HG02884 (cell line): ENCODE measurements at regions not wholly inside any gene's neighbourhood (a gene's known extent, or its start where the extent isn't known, plus 50 kb on each side); places are given as distances from the start of the nearest gene placed in this dataset.
A peak's percentile ranks its signal among the peaks of the same experiment; 100 is the strongest.

ENCODE experiments used
- ATAC-seq: cut with Tn5 transposase; IDR thresholded peaks from one replicate; pipeline ENCODE4 v1.9.1; 2021; ENCODE audit warnings: mild to moderate bottlenecking, moderate library complexity; ENCODE audit not compliant: unreplicated experiment

GRCh38 chr7:131010717-131011431 lies 276.9 kb upstream of the KLF14 start:
- ATAC-seq: no peak

- no peak for ATAC-seq
Measured at GRCh38 chr7:131011432-131011742, 277.4 kb upstream of the KLF14 start.

- no peak for ATAC-seq
Measured at GRCh38 chr7:131011976-131012375, 278.0 kb upstream of the KLF14 start.

- ATAC-seq: no peak
Measured at GRCh38 chr7:131012477-131013031, 278.5 kb upstream of the KLF14 start.

- ATAC-seq: no peak
Measured at GRCh38 chr7:131013716-131014115, 279.7 kb upstream of the KLF14 start.

- no peak for ATAC-seq
Measured at GRCh38 chr7:131014906-131015656, 281.1 kb upstream of the KLF14 start.

GRCh38 chr7:131015657-131015958 lies 281.6 kb upstream of the KLF14 start:
- no peak for ATAC-seq

GRCh38 chr7:131016230-131016629 lies 282.2 kb upstream of the KLF14 start:
- no peak for ATAC-seq

GRCh38 chr7:131019351-131019750 lies 285.3 kb upstream of the KLF14 start:
- no peak for ATAC-seq

GRCh38 chr7:131020759-131021261 lies 286.8 kb upstream of the KLF14 start:
- no peak for ATAC-seq

GRCh38 chr7:131021460-131021859 lies 287.5 kb upstream of the KLF14 start:
- peak; percentile 53 for ATAC-seq

- ATAC-seq: no peak
Measured at GRCh38 chr7:131021902-131022301, 287.9 kb upstream of the KLF14 start.

GRCh38 chr7:131026297-131027000 lies 292.4 kb upstream of the KLF14 start:
- ATAC-seq: peak; percentile 45

GRCh38 chr7:131027287-131027773 lies 293.3 kb upstream of the KLF14 start:
- ATAC-seq: no peak

- no peak for ATAC-seq
Measured at GRCh38 chr7:131028295-131028694, 294.3 kb upstream of the KLF14 start.

GRCh38 chr7:131029002-131029401 lies 295.0 kb upstream of the KLF14 start:
- no peak for ATAC-seq

GRCh38 chr7:131031099-131031868 lies 296.4 kb upstream of the MKLN1 start:
- ATAC-seq: peak; percentile 75

- no peak for ATAC-seq
Measured at GRCh38 chr7:131032786-131033185, 294.9 kb upstream of the MKLN1 start.

- ATAC-seq: no peak
Measured at GRCh38 chr7:131034166-131034881, 293.4 kb upstream of the MKLN1 start.
